Esophagus squamous epithelium (tissue), 4 donors: ENCODE measurements at regions not wholly inside any gene's neighbourhood (a gene's known extent, or its start where the extent isn't known, plus 50 kb on each side); places are given as distances from the start of the nearest gene placed in this dataset.

Experiments
- POLR2A ChIP-seq, 4 donors: fragments of 450-650 bp; IDR thresholded peaks; one replicate each; pipeline ENCODE4 v1.6.1; 2017; ENCODE audit warnings: antibody characterized with exemption in 4 of 4, mild to moderate bottlenecking in 4 of 4, moderate library complexity in 3 of 4
- TF ChIP-seq, protein P1 (sequence below), 6 experiments: fragments of 450-650 bp in 4 of 6; fragments of 200-600 bp in 2 of 6; sonication (generic) in 2 of 6; IDR thresholded peaks; one replicate each; pipeline ENCODE4 v1.5.1; 2016 to 2019; ENCODE audit warnings: antibody characterized with exemption in 6 of 6, mild to moderate bottlenecking in 4 of 6, moderate library complexity in 4 of 6

GRCh38 chr1:200291106-200291505, 118.7 kb downstream of the ZNF281 start:
- TF ChIP-seq, protein P1, sequence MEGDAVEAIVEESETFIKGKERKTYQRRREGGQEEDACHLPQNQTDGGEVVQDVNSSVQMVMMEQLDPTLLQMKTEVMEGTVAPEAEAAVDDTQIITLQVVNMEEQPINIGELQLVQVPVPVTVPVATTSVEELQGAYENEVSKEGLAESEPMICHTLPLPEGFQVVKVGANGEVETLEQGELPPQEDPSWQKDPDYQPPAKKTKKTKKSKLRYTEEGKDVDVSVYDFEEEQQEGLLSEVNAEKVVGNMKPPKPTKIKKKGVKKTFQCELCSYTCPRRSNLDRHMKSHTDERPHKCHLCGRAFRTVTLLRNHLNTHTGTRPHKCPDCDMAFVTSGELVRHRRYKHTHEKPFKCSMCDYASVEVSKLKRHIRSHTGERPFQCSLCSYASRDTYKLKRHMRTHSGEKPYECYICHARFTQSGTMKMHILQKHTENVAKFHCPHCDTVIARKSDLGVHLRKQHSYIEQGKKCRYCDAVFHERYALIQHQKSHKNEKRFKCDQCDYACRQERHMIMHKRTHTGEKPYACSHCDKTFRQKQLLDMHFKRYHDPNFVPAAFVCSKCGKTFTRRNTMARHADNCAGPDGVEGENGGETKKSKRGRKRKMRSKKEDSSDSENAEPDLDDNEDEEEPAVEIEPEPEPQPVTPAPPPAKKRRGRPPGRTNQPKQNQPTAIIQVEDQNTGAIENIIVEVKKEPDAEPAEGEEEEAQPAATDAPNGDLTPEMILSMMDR (IDR thresholded peaks at IDR 0.05) = no peak
- TF ChIP-seq POLR2A (IDR thresholded peaks at IDR 0.05) = no peak
